Thoracic aorta (tissue), 2 donors: ENCODE measurements at regions not wholly inside any gene's neighbourhood (a gene's known extent, or its start where the extent isn't known, plus 50 kb on each side); places are given as distances from the start of the nearest gene placed in this dataset.

ENCODE experiments used
- ATAC-seq: fragments of 150-250 bp; one replicate; pipeline ENCODE4 v1.8.0; 2017; ENCODE audit warnings: low read depth; ENCODE audit not compliant: insufficient number of reproducible peaks, low FRiP score
- DNase-seq: peaks from one replicate; pipeline ENCODE4 v3.0.0-alpha.2; 2020; ENCODE audit warnings: low spot score
- H3K27ac ChIP-seq, 2 donors: fragments of 200-600 bp; sonication (generic); 1 replicate in 1 of 2; 2 replicates in 1 of 2; pipeline ENCODE4 v1.5.1; 2016; ENCODE audit warnings: mild to moderate bottlenecking in 2 of 2, moderate library complexity in 2 of 2
- H3K27me3 ChIP-seq: fragments of 200-600 bp; sonication (generic); replicated peaks from 2 replicates; pipeline ENCODE4 v1.6.0; 2016; ENCODE audit warnings: mild to moderate bottlenecking; ENCODE audit not compliant: insufficient read depth
- H3K36me3 ChIP-seq: fragments of 200-600 bp; sonication (generic); one replicate; pipeline ENCODE4 v1.5.1; 2016
- H3K4me1 ChIP-seq, 2 donors: fragments of 200-600 bp; sonication (generic); 1 replicate in 1 of 2; 2 replicates in 1 of 2; pipeline versions ENCODE4 v1.5.1 to v1.6.0; 2016; ENCODE audit warnings: low read depth in 2 of 2, mild to moderate bottlenecking in 1 of 2; ENCODE audit not compliant: control insufficient read depth in 1 of 2
- H3K4me3 ChIP-seq: fragments of 200-600 bp; sonication (generic); 2 replicates; pipeline ENCODE4 v1.5.1; 2016; ENCODE audit warnings: mild to moderate bottlenecking
- H3K9me3 ChIP-seq: fragments of 200-600 bp; sonication (generic); 2 replicates; pipeline ENCODE4 v1.5.1; 2016
- TF ChIP-seq, protein P1 (sequence below): fragments of 200-600 bp; sonication (generic); IDR thresholded peaks from one replicate; pipeline ENCODE4 v1.5.1; 2019; ENCODE audit warnings: antibody characterized with exemption

GRCh38 chr10:105434970-105435369 lies 793.9 kb downstream of the SORCS3 start:
- TF ChIP-seq, protein P1, sequence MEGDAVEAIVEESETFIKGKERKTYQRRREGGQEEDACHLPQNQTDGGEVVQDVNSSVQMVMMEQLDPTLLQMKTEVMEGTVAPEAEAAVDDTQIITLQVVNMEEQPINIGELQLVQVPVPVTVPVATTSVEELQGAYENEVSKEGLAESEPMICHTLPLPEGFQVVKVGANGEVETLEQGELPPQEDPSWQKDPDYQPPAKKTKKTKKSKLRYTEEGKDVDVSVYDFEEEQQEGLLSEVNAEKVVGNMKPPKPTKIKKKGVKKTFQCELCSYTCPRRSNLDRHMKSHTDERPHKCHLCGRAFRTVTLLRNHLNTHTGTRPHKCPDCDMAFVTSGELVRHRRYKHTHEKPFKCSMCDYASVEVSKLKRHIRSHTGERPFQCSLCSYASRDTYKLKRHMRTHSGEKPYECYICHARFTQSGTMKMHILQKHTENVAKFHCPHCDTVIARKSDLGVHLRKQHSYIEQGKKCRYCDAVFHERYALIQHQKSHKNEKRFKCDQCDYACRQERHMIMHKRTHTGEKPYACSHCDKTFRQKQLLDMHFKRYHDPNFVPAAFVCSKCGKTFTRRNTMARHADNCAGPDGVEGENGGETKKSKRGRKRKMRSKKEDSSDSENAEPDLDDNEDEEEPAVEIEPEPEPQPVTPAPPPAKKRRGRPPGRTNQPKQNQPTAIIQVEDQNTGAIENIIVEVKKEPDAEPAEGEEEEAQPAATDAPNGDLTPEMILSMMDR: no peak
- Histone ChIP-seq H3K36me3 (no peaks in the 10 kb centered on the region), H3K4me3 (no peak overlapping the region), H3K9me3 (no peaks in the 10 kb centered on the region), H3K27ac (no peak overlapping the region), H3K27me3 (no peaks in the 10 kb centered on the region), H3K4me1 (no peaks in the 10 kb centered on the region)
- ATAC-seq (no peak), DNase-seq (no peak)

DNA sequence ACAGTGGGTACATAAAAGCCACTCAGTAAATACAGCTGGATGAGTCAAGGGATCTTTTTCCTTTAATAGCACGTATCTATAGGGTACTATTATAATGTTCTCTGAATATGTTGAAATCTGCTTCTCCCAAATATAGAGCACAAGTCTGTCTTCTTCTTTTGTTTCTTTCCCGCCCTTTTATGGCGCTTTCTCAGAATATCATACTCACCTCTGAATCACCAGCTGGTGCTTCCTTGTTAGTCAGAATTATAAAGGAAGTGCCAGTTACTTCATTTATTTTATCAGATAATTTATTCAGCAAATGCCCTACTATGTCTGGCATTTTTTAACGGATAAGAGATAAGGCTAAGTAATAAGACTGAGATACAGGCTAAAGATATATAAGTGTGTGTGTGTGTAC lies 772.9 kb downstream of the SORCS3 start:
- ATAC-seq (no peak), DNase-seq (no peak)
- no peaks in the 10 kb centered on the region for H3K36me3 ChIP-seq
- no peaks in the 10 kb centered on the region for H3K4me1 ChIP-seq
- H3K9me3 ChIP-seq: no peaks in the 10 kb centered on the region
- no peaks in the 10 kb centered on the region for H3K27me3 ChIP-seq
- TF ChIP-seq, protein P1: no peak
- no peak overlapping the region for H3K27ac ChIP-seq
- no peak overlapping the region for H3K4me3 ChIP-seq

- Histone ChIP-seq H3K4me1 (no peaks in the 10 kb centered on the region), H3K27ac (no peak overlapping the region), H3K27me3 (no peaks in the 10 kb centered on the region), H3K9me3 (no peaks in the 10 kb centered on the region), H3K36me3 (no peaks in the 10 kb centered on the region), H3K4me3 (no peak overlapping the region)
- DNase-seq (no peak), ATAC-seq (no peak)
- TF ChIP-seq, protein P1: no peak
These were observed 768.3 kb downstream of the SORCS3 start for GRCh38 chr10:105409370-105409769.

- TF ChIP-seq, protein P1: no peak
- Histone ChIP-seq H3K4me1 (no peaks in the 10 kb centered on the region), H3K27me3 (no peaks in the 10 kb centered on the region), H3K36me3 (no peaks in the 10 kb centered on the region), H3K9me3 (no peaks in the 10 kb centered on the region), H3K4me3 (no peak overlapping the region), H3K27ac (no peak overlapping the region)
- no peak for ATAC-seq
- no peak for DNase-seq
These were observed 765.4 kb downstream of the SORCS3 start for GRCh38 chr10:105406488-105406887.

GRCh38 chr10:105398202-105398601 lies 757.1 kb downstream of the SORCS3 start:
- Histone ChIP-seq H3K27me3 (no peaks in the 10 kb centered on the region), H3K27ac (no peak overlapping the region), H3K9me3 (no peaks in the 10 kb centered on the region), H3K4me3 (no peak overlapping the region), H3K4me1 (no peaks in the 10 kb centered on the region), H3K36me3 (no peaks in the 10 kb centered on the region)
- no peak for DNase-seq
- TF ChIP-seq, protein P1: no peak
- ATAC-seq: no peak
